RWPE1 (cell line): ENCODE measurements at regions not wholly inside any gene's neighbourhood (a gene's known extent, or its start where the extent isn't known, plus 50 kb on each side); places are given as distances from the start of the nearest gene placed in this dataset.

ENCODE experiments used
- CTCF ChIA-PET: fragments of 350-600 bp; sonication (Branson Sonifier 250); formaldehyde crosslinking; extraction: SDS; loops from one replicate; lab custom pipeline; 2021; lab: Yijun Ruan, JAX
- POLR2A ChIA-PET: fragments of 400-600 bp; formaldehyde crosslinking; extraction: SDS; loops from one replicate; lab custom pipeline; 2020; ENCODE audit warnings: antibody characterized with exemption; ENCODE audit not compliant: low non-redundant PET; lab: Yijun Ruan, JAX
- DNase-seq: peaks from one replicate; pipeline ENCODE4 v3.0.0; 2012; ENCODE audit warnings: low spot score
- H3K27ac ChIP-seq: fragments of 450-650 bp; 2 replicates; pipeline ENCODE4 v1.5.1; 2017
- CTCF ChIP-seq: fragments of 450-650 bp; conservative IDR thresholded peaks from 2 replicates; pipeline ENCODE4 v1.5.1; 2017; ENCODE audit warnings: low read depth, mild to moderate bottlenecking

- TF ChIP-seq CTCF: no peak
- CTCF ChIA-PET: interaction anchor here (0.7 kb wide), 1 partner anchor 11 kb away, joined by 3 read pairs; no protein-coding TSS in a partner anchor
- no peak overlapping the region for H3K27ac ChIP-seq
- DNase-seq: no peak
- POLR2A ChIA-PET: no interaction called here
Measured at GRCh38 chr3:111244760-111245159, 173.1 kb downstream of the NECTIN3 start.

GRCh38 chr3:111246967-111247760, 175.5 kb downstream of the NECTIN3 start:
- CTCF ChIA-PET: no interaction called here
- POLR2A ChIA-PET: no interaction called here
- H3K27ac ChIP-seq: no peak overlapping the region
- no peak for TF ChIP-seq CTCF
- DNase-seq: peak; percentile 10

- no peak overlapping the region for H3K27ac ChIP-seq
- DNase-seq: no peak
- CTCF ChIA-PET: no interaction called here
- POLR2A ChIA-PET: no interaction called here
- TF ChIP-seq CTCF: no peak
Measured at GRCh38 chr3:111248406-111248805, 176.8 kb downstream of the NECTIN3 start.

GRCh38 chr3:111249421-111249820, 177.8 kb downstream of the NECTIN3 start:
- ChIA-PET POLR2A (no interaction called here), CTCF (no interaction called here)
- H3K27ac ChIP-seq: no peak overlapping the region
- no peak for DNase-seq
- no peak for TF ChIP-seq CTCF

- POLR2A ChIA-PET: no interaction called here
Measured at GRCh38 chr3:111252779-111253178, 181.2 kb downstream of the NECTIN3 start.

GRCh38 chr3:111253733-111254132, 182.1 kb downstream of the NECTIN3 start:
- TF ChIP-seq CTCF: no peak
- POLR2A ChIA-PET: no interaction called here
- H3K27ac ChIP-seq: no peak overlapping the region
- CTCF ChIA-PET: interaction anchor here (0.7 kb wide), 1 partner anchor 25 kb away, joined by 3 read pairs; no protein-coding TSS in a partner anchor
- no peak for DNase-seq

More at GRCh38 chr3:111252779-111253178, 181.2 kb downstream of the NECTIN3 start:
- no peak for TF ChIP-seq CTCF
- CTCF ChIA-PET: no interaction called here
- peak; percentile 5 for DNase-seq
- H3K27ac ChIP-seq: no peak overlapping the region
